RWPE2 (cell line): ENCODE measurements at regions not wholly inside any gene's neighbourhood (a gene's known extent, or its start where the extent isn't known, plus 50 kb on each side); places are given as distances from the start of the nearest gene placed in this dataset.

Experiments used
- ATAC-seq: fragments of 200-7000 bp; cut with Tn5 transposase; 3 replicates; pipeline ENCODE4 v1.9.1; 2021; ENCODE audit warnings: low read depth
- DNase-seq: peaks from one replicate; pipeline ENCODE4 v3.0.0-alpha.2; 2020; ENCODE audit warnings: low spot score
- H3K27ac ChIP-seq: fragments of 450-650 bp; 2 replicates; pipeline ENCODE4 v1.5.1; 2017; ENCODE audit warnings: mild to moderate bottlenecking; ENCODE audit not compliant: poor library complexity, severe bottlenecking
- H3K27me3 ChIP-seq: fragments of 250-450 bp; sonication (Bioruptor Pico); 2 replicates; pipeline ENCODE4 v1.5.1; 2021; ENCODE audit warnings: mild to moderate bottlenecking, moderate library complexity; ENCODE audit not compliant: insufficient read depth, poor library complexity, severe bottlenecking
- H3K36me3 ChIP-seq: fragments of 250-450 bp; sonication (Bioruptor Pico); 2 replicates; pipeline ENCODE4 v1.5.1; 2020; ENCODE audit warnings: low read depth, mild to moderate bottlenecking, moderate library complexity
- H3K4me1 ChIP-seq: fragments of 250-450 bp; sonication (Bioruptor Pico); 2 replicates; pipeline ENCODE4 v1.5.1; 2021; ENCODE audit warnings: mild to moderate bottlenecking, moderate library complexity; ENCODE audit not compliant: insufficient read depth, poor library complexity, severe bottlenecking
- H3K4me3 ChIP-seq: fragments of 250-450 bp; sonication (Bioruptor Pico); 2 replicates; pipeline ENCODE4 v1.5.1; 2021; ENCODE audit warnings: mild to moderate bottlenecking, moderate library complexity; ENCODE audit not compliant: severe bottlenecking
- H3K9me3 ChIP-seq: fragments of 250-450 bp; sonication (Bioruptor Pico); 2 replicates; pipeline ENCODE4 v1.5.1; 2021; ENCODE audit warnings: mild to moderate bottlenecking, moderate library complexity; ENCODE audit not compliant: severe bottlenecking
- TF ChIP-seq, protein P1 (sequence below): fragments of 450-650 bp; IDR thresholded peaks from one replicate; pipeline ENCODE4 v1.5.1; 2017; ENCODE audit warnings: mild to moderate bottlenecking, moderate library complexity; ENCODE audit not compliant: poor library complexity, severe bottlenecking

DNA sequence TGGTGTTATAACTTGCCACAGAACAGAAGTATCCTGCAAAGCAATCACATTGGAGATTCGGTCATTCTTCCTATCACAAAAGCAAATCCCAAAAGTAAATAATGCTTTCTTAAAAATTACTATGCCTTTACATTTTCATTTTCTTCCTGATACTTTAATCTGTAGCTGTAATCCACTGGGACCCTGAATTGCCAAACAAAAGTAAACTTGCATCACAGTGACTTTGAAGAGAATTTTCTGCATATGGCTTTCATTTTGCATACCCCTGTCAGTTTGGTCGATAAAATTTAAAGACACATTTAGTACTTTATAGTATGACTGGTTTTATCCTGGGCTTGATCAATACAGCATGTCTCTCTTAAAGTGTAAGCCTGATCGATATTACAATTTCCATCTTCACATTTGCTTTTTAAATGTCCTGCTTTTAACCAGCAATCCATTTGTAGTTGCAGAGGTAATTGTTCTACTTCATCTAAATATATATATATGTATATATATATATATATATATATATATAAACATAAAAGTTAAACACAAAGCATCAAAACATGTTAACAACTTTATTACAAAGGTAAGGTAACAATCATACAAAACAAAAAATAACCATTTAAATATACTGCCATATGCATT lies 53.7 kb upstream of the PLEKHA5 start:
- Histone ChIP-seq H3K4me1 (no peaks in the 10 kb centered on the region), H3K36me3 (no peaks in the 10 kb centered on the region), H3K9me3 (no peaks in the 10 kb centered on the region), H3K27ac (no peak overlapping the region), H3K4me3 (no peak overlapping the region), H3K27me3 (no peaks in the 10 kb centered on the region)
- DNase-seq (no peak), ATAC-seq (no peak)
- TF ChIP-seq, protein P1, sequence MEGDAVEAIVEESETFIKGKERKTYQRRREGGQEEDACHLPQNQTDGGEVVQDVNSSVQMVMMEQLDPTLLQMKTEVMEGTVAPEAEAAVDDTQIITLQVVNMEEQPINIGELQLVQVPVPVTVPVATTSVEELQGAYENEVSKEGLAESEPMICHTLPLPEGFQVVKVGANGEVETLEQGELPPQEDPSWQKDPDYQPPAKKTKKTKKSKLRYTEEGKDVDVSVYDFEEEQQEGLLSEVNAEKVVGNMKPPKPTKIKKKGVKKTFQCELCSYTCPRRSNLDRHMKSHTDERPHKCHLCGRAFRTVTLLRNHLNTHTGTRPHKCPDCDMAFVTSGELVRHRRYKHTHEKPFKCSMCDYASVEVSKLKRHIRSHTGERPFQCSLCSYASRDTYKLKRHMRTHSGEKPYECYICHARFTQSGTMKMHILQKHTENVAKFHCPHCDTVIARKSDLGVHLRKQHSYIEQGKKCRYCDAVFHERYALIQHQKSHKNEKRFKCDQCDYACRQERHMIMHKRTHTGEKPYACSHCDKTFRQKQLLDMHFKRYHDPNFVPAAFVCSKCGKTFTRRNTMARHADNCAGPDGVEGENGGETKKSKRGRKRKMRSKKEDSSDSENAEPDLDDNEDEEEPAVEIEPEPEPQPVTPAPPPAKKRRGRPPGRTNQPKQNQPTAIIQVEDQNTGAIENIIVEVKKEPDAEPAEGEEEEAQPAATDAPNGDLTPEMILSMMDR = no peak
